Right lobe of liver (tissue), 4 donors: ENCODE measurements at regions not wholly inside any gene's neighbourhood (a gene's known extent, or its start where the extent isn't known, plus 50 kb on each side); places are given as distances from the start of the nearest gene placed in this dataset.

ENCODE experiments used
- CTCF ChIP-seq, 4 donors: fragments of 200-600 bp in 3 of 4; fragments of 450-650 bp in 1 of 4; IDR thresholded peaks; one replicate each; pipeline versions ENCODE4 v1.5.1 to v1.8.0; 2016 to 2022; ENCODE audit warnings: antibody characterized with exemption in 4 of 4, mild to moderate bottlenecking in 2 of 4
- POLR2A ChIP-seq: fragments of 450-650 bp; IDR thresholded peaks from one replicate; pipeline ENCODE4 v1.6.1; 2017; ENCODE audit warnings: antibody characterized with exemption, mild to moderate bottlenecking
- donor health status: DM: no; HTN: no; CAD: no.
- donor health status: DM: no; HTN: no; CAD: no.
- donor health status: DM: no; HTN: yes; CAD: no.

- TF ChIP-seq CTCF (IDR thresholded peaks at IDR 0.05) (no peak), POLR2A (no peak)
These were observed 450.0 kb downstream of the MIAT start for GRCh38 chr22:27107386-27107785.
